Muscle of leg (tissue), 3 donors: ENCODE measurements at regions not wholly inside any gene's neighbourhood (a gene's known extent, or its start where the extent isn't known, plus 50 kb on each side); places are given as distances from the start of the nearest gene placed in this dataset.

ENCODE experiments used
- DNase-seq: peaks from one replicate; pipeline ENCODE4 v3.0.0; 2013
- H3K27ac ChIP-seq: one replicate; pipeline ENCODE4 v1.5.1; 2013; ENCODE audit warnings: mild to moderate bottlenecking, low read length, control low read depth
- H3K27me3 ChIP-seq: one replicate; pipeline ENCODE4 v1.6.1; 2013; ENCODE audit warnings: low read length; ENCODE audit not compliant: control insufficient read depth, insufficient read depth
- H3K36me3 ChIP-seq: one replicate; pipeline ENCODE4 v1.6.1; 2013; ENCODE audit warnings: low read length; ENCODE audit not compliant: control insufficient read depth, insufficient read depth
- H3K4me1 ChIP-seq: one replicate; pipeline ENCODE4 v1.6.1; 2013; ENCODE audit warnings: low read length; ENCODE audit not compliant: control insufficient read depth, insufficient read depth
- H3K4me3 ChIP-seq: one replicate; pipeline ENCODE4 v1.5.1; 2013; ENCODE audit warnings: low read length, control low read depth
- H3K9me3 ChIP-seq: replicated peaks from 2 replicates; pipeline ENCODE4 v1.6.1; 2013; ENCODE audit warnings: low read depth, low read length; ENCODE audit not compliant: control insufficient read depth
- WGBS: methylation state at CpG from one replicate; pipeline ENCODE4 v1.1.5; 2013; ENCODE audit warnings: missing lambda C conversion rate; ENCODE audit not compliant: insufficient coverage; 5-methylcytosine and 5-hydroxymethylcytosine counted together

DNA sequence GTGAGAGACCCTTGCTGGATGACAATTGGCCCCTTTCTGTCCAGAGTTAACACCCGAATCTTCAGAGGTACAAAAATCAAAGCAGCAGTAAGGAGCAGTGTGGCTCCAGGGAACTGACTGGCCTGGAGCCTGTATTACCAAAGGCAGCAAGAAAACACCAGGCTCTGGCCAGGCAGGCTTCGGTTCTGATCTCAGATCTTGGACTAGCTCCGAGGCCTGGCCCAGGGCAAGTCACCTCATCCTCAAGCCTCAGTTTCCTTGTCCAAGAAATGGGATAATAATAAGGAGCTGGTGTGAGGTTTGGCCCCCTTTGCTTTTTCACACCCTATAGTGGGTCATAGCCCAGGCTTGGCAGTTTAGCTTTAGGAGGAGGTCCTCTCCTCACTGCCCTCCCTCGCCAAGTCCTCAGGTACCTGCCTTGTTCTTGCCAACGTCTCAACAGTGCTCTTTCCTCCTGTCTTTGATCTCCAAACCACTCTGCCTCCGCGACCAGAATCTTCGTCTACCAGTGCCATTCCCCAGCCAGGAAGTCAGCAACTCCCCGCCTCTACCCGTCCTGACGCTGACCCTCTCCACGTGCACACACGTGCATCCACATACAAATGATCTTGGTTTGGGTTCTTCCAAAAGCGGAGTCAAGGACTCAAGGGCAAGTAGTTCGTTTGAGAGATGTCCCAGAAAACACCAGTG, 82.6 kb upstream of the TLE3 start:
- H3K27ac ChIP-seq = no peak overlapping the region
- H3K4me1 ChIP-seq = peaks cover 3% of the 10 kb centered on the region
- no peaks in the 10 kb centered on the region for H3K36me3 ChIP-seq
- no peak for DNase-seq
- H3K9me3 ChIP-seq = no peaks in the 10 kb centered on the region
- no peak overlapping the region for H3K4me3 ChIP-seq
- peaks cover 8% of the 10 kb centered on the region for H3K27me3 ChIP-seq
- WGBS = 75% methylated on average over 13 of the region's 15 CpGs

GRCh38 chr15:70179309-70179892, 81.7 kb upstream of the TLE3 start:
- WGBS = no CpG with 5 or more reads among the region's 1 CpG
- H3K9me3 ChIP-seq = no peaks in the 10 kb centered on the region
- no peak overlapping the region for H3K27ac ChIP-seq
- DNase-seq = no peak
- no peak overlapping the region for H3K4me3 ChIP-seq
- no peaks in the 10 kb centered on the region for H3K36me3 ChIP-seq
- H3K27me3 ChIP-seq = peaks cover 8% of the 10 kb centered on the region
- H3K4me1 ChIP-seq = peaks cover 3% of the 10 kb centered on the region

GRCh38 chr15:70178335-70179084, 80.8 kb upstream of the TLE3 start:
- H3K27ac ChIP-seq = no peak overlapping the region
- peaks cover 8% of the 10 kb centered on the region for H3K27me3 ChIP-seq
- 93% methylated on average over 2 of the region's 3 CpGs for WGBS
- H3K9me3 ChIP-seq = no peaks in the 10 kb centered on the region
- H3K36me3 ChIP-seq = no peaks in the 10 kb centered on the region
- no peak overlapping the region for H3K4me3 ChIP-seq
- DNase-seq = no peak
- H3K4me1 ChIP-seq = peaks cover 3% of the 10 kb centered on the region

GRCh38 chr15:70172566-70173225, 75.0 kb upstream of the TLE3 start:
- H3K36me3 ChIP-seq = no peaks in the 10 kb centered on the region
- H3K4me3 ChIP-seq = no peak overlapping the region
- H3K27me3 ChIP-seq = peaks cover 13% of the 10 kb centered on the region
- H3K4me1 ChIP-seq = peaks cover 3% of the 10 kb centered on the region
- no peaks in the 10 kb centered on the region for H3K9me3 ChIP-seq
- 74% methylated on average over 3 of the region's 4 CpGs for WGBS
- H3K27ac ChIP-seq = no peak overlapping the region
- no peak for DNase-seq

DNA sequence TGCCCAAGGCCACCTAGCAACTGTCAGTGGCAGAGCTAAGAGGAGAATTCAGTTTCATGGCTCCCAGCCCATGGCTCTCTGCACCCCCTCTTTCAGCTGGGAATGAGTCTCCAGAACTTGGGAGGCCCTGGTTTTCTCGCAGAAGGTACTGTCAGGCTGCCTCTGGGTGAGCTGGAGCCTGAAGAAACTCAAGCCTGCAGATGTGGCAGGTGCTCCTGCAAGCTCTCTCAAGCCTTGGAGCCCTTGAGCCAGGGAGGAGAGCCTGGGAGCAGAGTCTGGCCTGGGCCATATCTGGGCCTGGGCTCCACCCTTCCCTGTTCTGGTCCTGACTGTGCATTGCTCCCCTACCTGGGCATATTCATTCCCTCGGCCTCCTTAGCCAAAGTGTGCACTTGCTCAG, 74.4 kb upstream of the TLE3 start:
- no peak overlapping the region for H3K27ac ChIP-seq
- no peak for DNase-seq
- H3K9me3 ChIP-seq = no peaks in the 10 kb centered on the region
- peaks cover 3% of the 10 kb centered on the region for H3K4me1 ChIP-seq
- no peaks in the 10 kb centered on the region for H3K36me3 ChIP-seq
- 92% methylated on average over 2 of the region's 2 CpGs for WGBS
- no peak overlapping the region for H3K4me3 ChIP-seq
- H3K27me3 ChIP-seq = peaks cover 13% of the 10 kb centered on the region

GRCh38 chr15:70171256-70171886, 73.7 kb upstream of the TLE3 start:
- H3K9me3 ChIP-seq = no peaks in the 10 kb centered on the region
- H3K4me1 ChIP-seq = peaks cover 9% of the 10 kb centered on the region
- peak; percentile 83 for DNase-seq
- no peak overlapping the region for H3K4me3 ChIP-seq
- no peaks in the 10 kb centered on the region for H3K36me3 ChIP-seq
- peaks cover 13% of the 10 kb centered on the region for H3K27me3 ChIP-seq
- no peak overlapping the region for H3K27ac ChIP-seq
- WGBS = 54% methylated on average over 3 of the region's 10 CpGs

- DNase-seq = no peak
- peaks cover 13% of the 10 kb centered on the region for H3K27me3 ChIP-seq
- no peaks in the 10 kb centered on the region for H3K36me3 ChIP-seq
- H3K4me1 ChIP-seq = peaks cover 19% of the 10 kb centered on the region
- no peak overlapping the region for H3K4me3 ChIP-seq
- H3K27ac ChIP-seq = no peak overlapping the region
- 77% methylated on average over 6 of the region's 10 CpGs for WGBS
- no peaks in the 10 kb centered on the region for H3K9me3 ChIP-seq
Measured at GRCh38 chr15:70170096-70170699, 72.5 kb upstream of the TLE3 start.

DNA sequence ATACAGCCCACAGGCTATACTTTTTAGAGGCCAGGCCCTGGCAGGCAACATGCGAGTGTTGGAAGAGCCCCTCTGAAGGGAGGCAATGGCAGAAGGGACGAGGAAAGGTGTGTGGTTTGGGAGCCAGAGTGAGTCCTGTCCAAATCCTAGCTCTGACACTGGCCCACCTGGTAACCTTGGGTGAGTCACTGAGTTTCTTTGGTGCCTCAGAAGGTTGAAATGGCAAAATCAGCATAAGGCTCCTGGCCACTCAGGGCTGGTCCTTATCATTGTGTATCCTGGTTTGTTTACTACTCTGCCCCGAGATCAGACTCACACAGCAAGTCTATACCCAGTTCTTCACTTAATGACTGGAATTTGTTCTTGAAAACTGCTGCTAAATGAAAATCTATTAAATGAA, 71.4 kb upstream of the TLE3 start:
- Histone ChIP-seq H3K36me3 (no peaks in the 10 kb centered on the region), H3K4me3 (no peak overlapping the region), H3K27ac (no peak overlapping the region), H3K27me3 (peaks cover 13% of the 10 kb centered on the region), H3K4me1 (peaks cover 24% of the 10 kb centered on the region), H3K9me3 (peaks cover 2% of the 10 kb centered on the region)
- DNase-seq = no peak
- WGBS = 91% methylated on average over 2 of the region's 3 CpGs

GRCh38 chr15:70167155-70167554, 69.4 kb upstream of the TLE3 start:
- Histone ChIP-seq H3K4me1 (peaks cover 24% of the 10 kb centered on the region), H3K36me3 (no peaks in the 10 kb centered on the region), H3K4me3 (no peak overlapping the region), H3K9me3 (peaks cover 3% of the 10 kb centered on the region), H3K27me3 (peaks cover 12% of the 10 kb centered on the region), H3K27ac (no peak overlapping the region)
- WGBS = 86% methylated on average over 1 of the region's 3 CpGs
- no peak for DNase-seq
